Liver (tissue), 3 donors: ENCODE measurements at regions not wholly inside any gene's neighbourhood (a gene's known extent, or its start where the extent isn't known, plus 50 kb on each side); places are given as distances from the start of the nearest gene placed in this dataset.

Experiments used
- ATF3 ChIP-seq: IDR thresholded peaks from 2 replicates; pipeline ENCODE4 v1.6.1; 2016; ENCODE audit warnings: antibody characterized with exemption
- CTCF ChIP-seq: fragments of 150-350 bp; IDR thresholded peaks from 2 replicates; pipeline ENCODE4 v1.5.1; 2017; ENCODE audit warnings: improper control_type of control experiment, low read depth, low read length; ENCODE audit not compliant: missing input control
- EGR1 ChIP-seq, 2 donors: IDR thresholded peaks; 2 replicates each; pipeline ENCODE4 v1.6.1; 2016 to 2018; ENCODE audit warnings: antibody characterized with exemption in 2 of 2, low read depth in 2 of 2
- FOXA1 ChIP-seq: IDR thresholded peaks from 2 replicates; pipeline ENCODE4 v1.6.1; 2016; ENCODE audit warnings: antibody characterized with exemption
- GABPA ChIP-seq, 2 donors: IDR thresholded peaks in 1 of 2; conservative IDR thresholded peaks in 1 of 2; 2 replicates each; pipeline ENCODE4 v1.6.1; 2016; ENCODE audit warnings: antibody characterized with exemption in 2 of 2, mild to moderate bottlenecking in 1 of 2, moderate library complexity in 1 of 2
- JUND ChIP-seq, 2 donors: IDR thresholded peaks; 2 replicates each; pipeline ENCODE4 v1.6.1; 2016; ENCODE audit warnings: antibody characterized with exemption in 2 of 2
- MAX ChIP-seq: IDR thresholded peaks from 2 replicates; pipeline ENCODE4 v1.6.1; 2016; ENCODE audit warnings: antibody characterized with exemption
- NR2F2 ChIP-seq: IDR thresholded peaks from 2 replicates; pipeline ENCODE4 v1.6.1; 2016; ENCODE audit warnings: antibody characterized with exemption
- RAD21 ChIP-seq, 2 donors: IDR thresholded peaks; 2 replicates each; pipeline ENCODE4 v1.6.1; 2016; ENCODE audit warnings: antibody characterized with exemption in 2 of 2, mild to moderate bottlenecking in 2 of 2
- REST ChIP-seq: IDR thresholded peaks from 2 replicates; pipeline ENCODE4 v1.6.1; 2016; ENCODE audit warnings: antibody characterized with exemption, mild to moderate bottlenecking
- RXRA ChIP-seq, 2 donors: IDR thresholded peaks; 2 replicates each; pipeline ENCODE4 v1.6.1; 2017 to 2018; ENCODE audit warnings: antibody characterized with exemption in 2 of 2, mild to moderate bottlenecking in 1 of 2
- TAF1 ChIP-seq: conservative IDR thresholded peaks from 2 replicates; pipeline ENCODE4 v1.6.1; 2016; ENCODE audit warnings: antibody characterized with exemption, mild to moderate bottlenecking
- YY1 ChIP-seq: IDR thresholded peaks from 2 replicates; pipeline ENCODE4 v1.6.1; 2016; ENCODE audit warnings: antibody characterized with exemption, mild to moderate bottlenecking
- donor health status: healthy.
- donor health status: healthy.

- TF ChIP-seq CTCF (no peak), GABPA (IDR thresholded peaks at IDR 0.05 in 1 of 2, conservative IDR thresholded peaks at IDR 0.05 in 1 of 2) (no peak), RAD21 (IDR thresholded peaks at IDR 0.05) (no peak), REST (no peak), ATF3 (no peak), JUND (IDR thresholded peaks at IDR 0.05) (no peak), RXRA (IDR thresholded peaks at IDR 0.05) (no peak), MAX (no peak), TAF1 (no peak), EGR1 (IDR thresholded peaks at IDR 0.05; ENCODE audit: low read depth in 2 of 2) (no peak), FOXA1 (no peak), NR2F2 (no peak), YY1 (no peak)
Measured at GRCh38 chr12:98343002-98343567, 172.3 kb upstream of the TMPO start.
